HG03280 (cell line): ENCODE measurements at regions not wholly inside any gene's neighbourhood (a gene's known extent, or its start where the extent isn't known, plus 50 kb on each side); places are given as distances from the start of the nearest gene placed in this dataset.
"Not testable (repeated sequence)": the region's sequence is repeated elsewhere in the genome, so short reads cannot be mapped to it uniquely, and the experiment has no call there.

ENCODE experiments used
- ATAC-seq: cut with Tn5 transposase; IDR thresholded peaks from one replicate; pipeline ENCODE4 v1.9.1; 2021; ENCODE audit warnings: mild to moderate bottlenecking, moderate library complexity; ENCODE audit not compliant: unreplicated experiment

GRCh38 chr3:82423268-82424030, 662.0 kb upstream of the GBE1 start:
- no peak for ATAC-seq

- ATAC-seq, result no peak
Measured at GRCh38 chr3:82416830-82417229, 655.4 kb upstream of the GBE1 start.

GRCh38 chr3:82416349-82416748, 654.9 kb upstream of the GBE1 start:
- ATAC-seq, result no peak

GRCh38 chr3:82413171-82413570, 651.7 kb upstream of the GBE1 start:
- no peak for ATAC-seq

- no peak for ATAC-seq
Measured at GRCh38 chr3:82410366-82410765, 648.9 kb upstream of the GBE1 start.

GRCh38 chr3:82409842-82410241, 648.4 kb upstream of the GBE1 start:
- no peak for ATAC-seq

GRCh38 chr3:82392203-82392775, 630.8 kb upstream of the GBE1 start:
- no peak for ATAC-seq

- no peak for ATAC-seq
Measured at GRCh38 chr3:82390868-82391267, 629.4 kb upstream of the GBE1 start.

GRCh38 chr3:82386647-82387046, 625.2 kb upstream of the GBE1 start:
- no peak for ATAC-seq

- no peak for ATAC-seq
Measured at GRCh38 chr3:82384181-82384580, 622.7 kb upstream of the GBE1 start.

- no peak for ATAC-seq
Measured at GRCh38 chr3:82382831-82383230, 621.4 kb upstream of the GBE1 start.

GRCh38 chr3:82378392-82378791, 616.9 kb upstream of the GBE1 start:
- no peak for ATAC-seq

- no peak for ATAC-seq
Measured at GRCh38 chr3:82376883-82377282, 615.4 kb upstream of the GBE1 start.

GRCh38 chr3:82373833-82374232, 612.4 kb upstream of the GBE1 start:
- ATAC-seq, result not testable (repeated sequence)

- no peak for ATAC-seq
Measured at GRCh38 chr3:82364827-82365226, 603.4 kb upstream of the GBE1 start.

- no peak for ATAC-seq
Measured at GRCh38 chr3:82363131-82363530, 601.7 kb upstream of the GBE1 start.

- no peak for ATAC-seq
Measured at GRCh38 chr3:82355228-82355627, 593.8 kb upstream of the GBE1 start.

- no peak for ATAC-seq
Measured at GRCh38 chr3:82354228-82354627, 592.8 kb upstream of the GBE1 start.

- no peak for ATAC-seq
Measured at GRCh38 chr3:82353306-82354171, 592.1 kb upstream of the GBE1 start.

GRCh38 chr3:82347585-82347984, 586.1 kb upstream of the GBE1 start:
- no peak for ATAC-seq

GRCh38 chr3:82342521-82342920, 581.1 kb upstream of the GBE1 start:
- no peak for ATAC-seq

GRCh38 chr3:82329300-82329699, 567.9 kb upstream of the GBE1 start:
- no peak for ATAC-seq
